8988T (cell line): ENCODE measurements at regions not wholly inside any gene's neighbourhood (a gene's known extent, or its start where the extent isn't known, plus 50 kb on each side); places are given as distances from the start of the nearest gene placed in this dataset.

Experiments used
- DNase-seq: peaks from one replicate; pipeline ENCODE4 v3.0.0; 2011

- DNase-seq, result no peak
Measured at GRCh38 chr2:10202131-10202665, 79.7 kb downstream of the RRM2 start.

GRCh38 chr2:10204326-10205161, 82.0 kb downstream of the RRM2 start:
- no peak for DNase-seq

GRCh38 chr2:10205162-10205475, 82.6 kb downstream of the RRM2 start:
- DNase-seq, result no peak

GRCh38 chr2:10208736-10209135, 86.2 kb downstream of the RRM2 start:
- DNase-seq, result no peak

- DNase-seq, result no peak
Measured at GRCh38 chr2:10209406-10209935, 86.9 kb downstream of the RRM2 start.

GRCh38 chr2:10210336-10210735, 87.8 kb downstream of the RRM2 start:
- DNase-seq, result no peak

GRCh38 chr2:10211844-10212422, 89.4 kb downstream of the RRM2 start:
- DNase-seq, result no peak

GRCh38 chr2:10212827-10213226, 89.9 kb upstream of the HPCAL1 start:
- DNase-seq, result no peak

GRCh38 chr2:10214179-10214578, 88.5 kb upstream of the HPCAL1 start:
- DNase-seq, result no peak

GRCh38 chr2:10215393-10215935, 87.2 kb upstream of the HPCAL1 start:
- DNase-seq, result no peak

GRCh38 chr2:10216677-10217488, 85.8 kb upstream of the HPCAL1 start:
- no peak for DNase-seq

- DNase-seq, result no peak
Measured at GRCh38 chr2:10217489-10218435, 84.9 kb upstream of the HPCAL1 start.

GRCh38 chr2:10220045-10220901, 82.4 kb upstream of the HPCAL1 start:
- no peak for DNase-seq

- DNase-seq, result no peak
Measured at GRCh38 chr2:10220902-10221391, 81.8 kb upstream of the HPCAL1 start.

- DNase-seq, result no peak
Measured at GRCh38 chr2:10221443-10221842, 81.3 kb upstream of the HPCAL1 start.

GRCh38 chr2:10221976-10222870, 80.5 kb upstream of the HPCAL1 start:
- no peak for DNase-seq

GRCh38 chr2:10223471-10223870, 79.2 kb upstream of the HPCAL1 start:
- DNase-seq, result no peak

GRCh38 chr2:10223932-10224720, 78.6 kb upstream of the HPCAL1 start:
- no peak for DNase-seq

- no peak for DNase-seq
Measured at GRCh38 chr2:10224734-10225133, 78.0 kb upstream of the HPCAL1 start.
